HTR-8/SVneo (cell line): ENCODE measurements at regions not wholly inside any gene's neighbourhood (a gene's known extent, or its start where the extent isn't known, plus 50 kb on each side); places are given as distances from the start of the nearest gene placed in this dataset.

Source experiments
- DNase-seq: peaks from one replicate; pipeline ENCODE4 v3.0.0; 2011; ENCODE audit warnings: low spot score, mixed read lengths; ENCODE audit not compliant: insufficient read length
- FAIRE-seq: peaks from 2 replicates; lab custom pipeline; 2011; peaks lifted over from hg19 to GRCh38; lab: Jason Lieb, UNC

- no peak for FAIRE-seq
- no peak for DNase-seq
Observed at GRCh38 chr5:74957029-74957784, 91.0 kb upstream of the FAM169A start.

GRCh38 chr5:74956278-74956677 lies 90.1 kb upstream of the FAM169A start:
- DNase-seq (no peak), FAIRE-seq (no peak)

- no peak for FAIRE-seq
- no peak for DNase-seq
Observed at GRCh38 chr5:74954919-74955318, 88.7 kb upstream of the FAM169A start.

GRCh38 chr5:74953937-74954720 lies 87.9 kb upstream of the FAM169A start:
- FAIRE-seq (peak; percentile 13), DNase-seq (peak; percentile 29)

- FAIRE-seq (peak; percentile 86), DNase-seq (no peak)
Observed at GRCh38 chr5:74953554-74953936, 87.4 kb upstream of the FAM169A start.

GRCh38 chr5:74952406-74952805 lies 86.2 kb upstream of the FAM169A start:
- DNase-seq (no peak), FAIRE-seq (no peak)

- DNase-seq = no peak
- FAIRE-seq = no peak
Observed at GRCh38 chr5:74951865-74952264, 85.7 kb upstream of the FAM169A start.

- no peak for FAIRE-seq
Observed at GRCh38 chr5:74950836-74951515, 84.8 kb upstream of the FAM169A start.

GRCh38 chr5:74949976-74950375 lies 83.8 kb upstream of the FAM169A start:
- no peak for DNase-seq

More at GRCh38 chr5:74950836-74951515, 84.8 kb upstream of the FAM169A start:
- DNase-seq = no peak

GRCh38 chr5:74948031-74948546 lies 81.9 kb upstream of the FAM169A start:
- DNase-seq (no peak), FAIRE-seq (no peak)

More at GRCh38 chr5:74949976-74950375, 83.8 kb upstream of the FAM169A start:
- no peak for FAIRE-seq

- FAIRE-seq (no peak), DNase-seq (no peak)
Observed at GRCh38 chr5:74946471-74946870, 80.3 kb upstream of the FAM169A start.

- no peak for DNase-seq
- no peak for FAIRE-seq
Observed at GRCh38 chr5:74945561-74946165, 79.5 kb upstream of the FAM169A start.

- DNase-seq (no peak), FAIRE-seq (no peak)
Observed at GRCh38 chr5:74943905-74944304, 77.7 kb upstream of the FAM169A start.

- FAIRE-seq = no peak
- no peak for DNase-seq
Observed at GRCh38 chr5:74942622-74943286, 76.6 kb upstream of the FAM169A start.

GRCh38 chr5:74940782-74941353 lies 74.7 kb upstream of the FAM169A start:
- no peak for FAIRE-seq
- DNase-seq = no peak

GRCh38 chr5:74938250-74938933 lies 72.2 kb upstream of the FAM169A start:
- DNase-seq (no peak), FAIRE-seq (peak; percentile 9)

- DNase-seq = no peak
- no peak for FAIRE-seq
Observed at GRCh38 chr5:74935752-74936091, 69.5 kb upstream of the FAM169A start.

- no peak for FAIRE-seq
- DNase-seq = no peak
Observed at GRCh38 chr5:74934949-74935751, 69.0 kb upstream of the FAM169A start.
